Progenitor cell of endocrine pancreas (in vitro differentiated cells): ENCODE measurements at regions not wholly inside any gene's neighbourhood (a gene's known extent, or its start where the extent isn't known, plus 50 kb on each side); places are given as distances from the start of the nearest gene placed in this dataset.

ENCODE experiments used
- DNase-seq: peaks from one replicate; pipeline ENCODE4 v3.0.0; 2021; ENCODE audit warnings: low spot score; ENCODE audit not compliant: unreplicated experiment
- H3K27ac Mint-ChIP-seq: 2 replicates; pipeline ENCODE4 v1.8.0; 2021; ENCODE audit warnings: mild to moderate bottlenecking, moderate library complexity, mixed read lengths
- H3K27me3 Mint-ChIP-seq: 2 replicates; pipeline ENCODE4 v1.8.0; 2021; ENCODE audit warnings: mixed read lengths
- H3K36me3 Mint-ChIP-seq: 2 replicates; pipeline ENCODE4 v1.8.0; 2022; ENCODE audit warnings: mixed read lengths; ENCODE audit not compliant: insufficient read depth
- H3K4me1 Mint-ChIP-seq: 2 replicates; pipeline ENCODE4 v1.8.0; 2021; ENCODE audit warnings: low read depth, mixed read lengths
- H3K4me3 Mint-ChIP-seq: 2 replicates; pipeline ENCODE4 v1.8.0; 2021; ENCODE audit warnings: low read depth, mild to moderate bottlenecking, moderate library complexity, mixed read lengths
- H3K9me3 Mint-ChIP-seq: 2 replicates; pipeline ENCODE4 v1.8.0; 2021; ENCODE audit warnings: low read depth, mixed read lengths
- TF ChIP-seq, protein P1 (sequence below): fragments of 200-600 bp; sonication (generic); IDR thresholded peaks from one replicate; pipeline ENCODE4 v1.5.0; 2021; ENCODE audit warnings: antibody characterized with exemption, mild to moderate bottlenecking; ENCODE audit not compliant: unreplicated experiment

DNA sequence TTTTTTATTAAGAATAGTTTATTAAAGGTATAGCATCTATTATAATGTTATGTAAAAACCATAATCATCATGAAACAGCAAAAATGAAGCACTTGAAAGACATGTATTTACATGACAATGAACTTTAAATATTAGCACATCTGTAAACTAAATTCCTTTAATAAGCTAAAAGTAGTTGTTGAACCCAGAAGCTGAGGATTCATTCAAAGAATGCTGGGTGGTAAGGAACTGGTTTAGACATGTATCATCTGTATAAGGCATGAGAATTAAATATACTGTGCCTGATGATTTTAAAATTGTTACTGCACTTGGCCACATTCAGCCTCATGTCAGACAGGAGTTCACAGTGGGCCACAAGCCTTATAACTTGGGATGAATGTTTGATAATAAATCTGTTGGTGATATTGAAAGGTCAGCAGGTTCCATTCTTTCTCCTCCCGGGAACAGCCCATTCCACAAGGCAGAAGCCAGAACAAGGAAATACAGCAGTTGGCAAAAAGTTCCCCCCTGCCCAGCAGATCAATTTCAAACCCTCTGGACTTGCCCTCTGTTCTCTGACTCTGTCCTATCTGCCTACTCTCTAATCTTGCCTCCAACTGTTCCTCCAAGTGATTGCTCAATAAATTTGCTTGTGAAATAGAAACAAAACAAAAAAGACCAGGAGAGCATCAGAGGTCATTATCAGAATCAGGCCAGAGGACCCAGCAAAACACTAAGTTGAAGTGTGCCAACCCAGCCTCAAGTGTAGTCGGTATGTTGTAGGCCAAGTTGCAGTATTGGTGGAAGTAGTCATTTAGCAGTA lies 49.8 kb upstream of the TEX264 start:
- H3K9me3 Mint-ChIP-seq, result no peaks in the 10 kb centered on the region
- peak overlapping the region; percentile 30 for H3K27ac Mint-ChIP-seq
- peaks cover 6% of the 10 kb centered on the region for H3K4me1 Mint-ChIP-seq
- H3K4me3 Mint-ChIP-seq, result no peak overlapping the region
- no peak for DNase-seq
- H3K36me3 Mint-ChIP-seq, result no peaks in the 10 kb centered on the region
- no peaks in the 10 kb centered on the region for H3K27me3 Mint-ChIP-seq
- TF ChIP-seq, protein P1, sequence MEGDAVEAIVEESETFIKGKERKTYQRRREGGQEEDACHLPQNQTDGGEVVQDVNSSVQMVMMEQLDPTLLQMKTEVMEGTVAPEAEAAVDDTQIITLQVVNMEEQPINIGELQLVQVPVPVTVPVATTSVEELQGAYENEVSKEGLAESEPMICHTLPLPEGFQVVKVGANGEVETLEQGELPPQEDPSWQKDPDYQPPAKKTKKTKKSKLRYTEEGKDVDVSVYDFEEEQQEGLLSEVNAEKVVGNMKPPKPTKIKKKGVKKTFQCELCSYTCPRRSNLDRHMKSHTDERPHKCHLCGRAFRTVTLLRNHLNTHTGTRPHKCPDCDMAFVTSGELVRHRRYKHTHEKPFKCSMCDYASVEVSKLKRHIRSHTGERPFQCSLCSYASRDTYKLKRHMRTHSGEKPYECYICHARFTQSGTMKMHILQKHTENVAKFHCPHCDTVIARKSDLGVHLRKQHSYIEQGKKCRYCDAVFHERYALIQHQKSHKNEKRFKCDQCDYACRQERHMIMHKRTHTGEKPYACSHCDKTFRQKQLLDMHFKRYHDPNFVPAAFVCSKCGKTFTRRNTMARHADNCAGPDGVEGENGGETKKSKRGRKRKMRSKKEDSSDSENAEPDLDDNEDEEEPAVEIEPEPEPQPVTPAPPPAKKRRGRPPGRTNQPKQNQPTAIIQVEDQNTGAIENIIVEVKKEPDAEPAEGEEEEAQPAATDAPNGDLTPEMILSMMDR, result no peak
